OCI-M1 (cell line): ENCODE measurements at regions not wholly inside any gene's neighbourhood (a gene's known extent, or its start where the extent isn't known, plus 50 kb on each side); places are given as distances from the start of the nearest gene placed in this dataset.
A peak's percentile ranks its signal among the peaks of the same experiment; 100 is the strongest.
"Not testable (repeated sequence)": the region's sequence is repeated elsewhere in the genome, so short reads cannot be mapped to it uniquely, and the experiment has no call there.

Experiments
- DNase-seq: peaks from one replicate; lab custom pipeline; 2025; lab: John Stamatoyannopoulos, UW

GRCh38 chr6:130494729-130495128 is 128.9 kb downstream of the TMEM200A start:
- DNase-seq: no peak

- no peak for DNase-seq
Measured at GRCh38 chr6:130500693-130501092, 134.9 kb downstream of the TMEM200A start.

- peak; percentile 89 for DNase-seq
Measured at GRCh38 chr6:130503146-130503545, 137.3 kb downstream of the TMEM200A start.

- no peak for DNase-seq
Measured at GRCh38 chr6:130505808-130506598, 140.2 kb downstream of the TMEM200A start.

- DNase-seq: not testable (repeated sequence)
Measured at GRCh38 chr6:130507005-130507665, 141.3 kb downstream of the TMEM200A start.

GRCh38 chr6:130507666-130508028 is 141.8 kb downstream of the TMEM200A start:
- DNase-seq: no peak

GRCh38 chr6:130513770-130514169 is 148.0 kb downstream of the TMEM200A start:
- DNase-seq: peak; percentile 96

- DNase-seq: peak; percentile 46
Measured at GRCh38 chr6:130514712-130515111, 148.9 kb downstream of the TMEM200A start.

- DNase-seq: no peak
Measured at GRCh38 chr6:130515306-130515705, 149.5 kb downstream of the TMEM200A start.

GRCh38 chr6:130516604-130517003 is 150.8 kb downstream of the TMEM200A start:
- DNase-seq: no peak

GRCh38 chr6:130517444-130517931 is 151.7 kb downstream of the TMEM200A start:
- DNase-seq: no peak

GRCh38 chr6:130518588-130518987 is 152.8 kb downstream of the TMEM200A start:
- DNase-seq: no peak

- no peak for DNase-seq
Measured at GRCh38 chr6:130520221-130520620, 154.4 kb downstream of the TMEM200A start.

GRCh38 chr6:130520801-130521200 is 155.0 kb downstream of the TMEM200A start:
- DNase-seq: no peak

- DNase-seq: no peak
Measured at GRCh38 chr6:130524552-130524951, 158.7 kb downstream of the TMEM200A start.

- peak; percentile 52 for DNase-seq
Measured at GRCh38 chr6:130525408-130525807, 159.6 kb downstream of the TMEM200A start.

GRCh38 chr6:130526466-130526865 is 160.6 kb downstream of the TMEM200A start:
- peak; percentile 62 for DNase-seq

GRCh38 chr6:130527173-130527572 is 161.4 kb downstream of the TMEM200A start:
- DNase-seq: no peak

GRCh38 chr6:130529569-130530149 is 163.8 kb downstream of the TMEM200A start:
- no peak for DNase-seq

GRCh38 chr6:130534627-130535026 is 168.8 kb downstream of the TMEM200A start:
- no peak for DNase-seq

GRCh38 chr6:130535242-130535641 is 169.4 kb downstream of the TMEM200A start:
- no peak for DNase-seq

GRCh38 chr6:130537447-130537846 is 171.6 kb downstream of the TMEM200A start:
- no peak for DNase-seq

- no peak for DNase-seq
Measured at GRCh38 chr6:130547723-130548122, 181.9 kb downstream of the TMEM200A start.
